Pancreas (tissue), 10 donors: ENCODE measurements at regions not wholly inside any gene's neighbourhood (a gene's known extent, or its start where the extent isn't known, plus 50 kb on each side); places are given as distances from the start of the nearest gene placed in this dataset.

Experiments used
- ATAC-seq, 4 donors: fragments of 200-7000 bp; cut with Tn5 transposase; one replicate each; pipeline versions ENCODE4 v1.8.0 to v1.9.1; 2020; ENCODE audit warnings: mild to moderate bottlenecking in 4 of 4, moderate library complexity in 4 of 4
- DNase-seq, 6 donors: peaks; one replicate each; pipeline ENCODE4 v3.0.0-alpha.2; 2020
- FAIRE-seq: peaks from 2 replicates; lab custom pipeline; 2012; peaks lifted over from hg19 to GRCh38; lab: Jason Lieb, UNC
- H3K27ac ChIP-seq, 4 donors: fragments of 200-600 bp; sonication (generic); 1 replicate in 3 of 4; 2 replicates in 1 of 4; pipeline versions ENCODE4 v1.5.0 to v1.8.0; 2020
- H3K27me3 ChIP-seq, 4 donors: fragments of 200-600 bp; one replicate each; pipeline ENCODE4 v1.8.0; 2021
- H3K36me3 ChIP-seq, 3 donors: fragments of 200-600 bp; sonication (generic) in 1 of 3; one replicate each; pipeline versions ENCODE4 v1.5.0 to v1.8.0; 2020 to 2021
- H3K4me1 ChIP-seq, 3 donors: fragments of 200-600 bp; one replicate each; pipeline ENCODE4 v1.8.0; 2021
- H3K4me3 ChIP-seq, 4 donors: fragments of 200-600 bp; sonication (generic) in 2 of 4; one replicate each; pipeline versions ENCODE4 v1.5.0 to v1.8.0; 2020 to 2021
- H3K9me3 ChIP-seq, 4 donors: fragments of 200-600 bp; one replicate each; pipeline ENCODE4 v1.8.0; 2021
- WGBS, 2 donors: extraction: QIAGEN DNeasy Blood & Tissue Kit; methylation state at CpG; one replicate each; pipeline ENCODE4 v1.1.7; 2013; 5-methylcytosine and 5-hydroxymethylcytosine counted together
- intact Hi-C, 3 donors: fragments of 100-400 bp; cut with DNase I; formaldehyde crosslinking; loops; one replicate each; pipeline versions ENCODE4 v1.11.1 to v1.14.2; 2022
- TF ChIP-seq, protein P1 (sequence below), 4 donors: fragments of 200-600 bp; sonication (generic) in 3 of 4; IDR thresholded peaks; one replicate each; pipeline versions ENCODE4 v1.5.0 to v1.8.0; 2021; ENCODE audit warnings: antibody characterized with exemption in 4 of 4
- donor health status: healthy with polysubstance abuse.
- donor health status: DM: no; HTN: no; CAD: no; lungs with moderate emphysema.
- donor health status: DM: no; HTN: no; CAD: no.
- donor health status: control.
- donor health status: control.
- donor health status: Bipolar disorder and iron deficiency.
- donor health status: DM: yes; HTN: yes; CAD: no.
- donor health status: DM: no; HTN: no; CAD: no.
- donor health status: DM: no; HTN: no; CAD: no.
- donor health status: DM: yes; HTN: yes; CAD: no.

DNA sequence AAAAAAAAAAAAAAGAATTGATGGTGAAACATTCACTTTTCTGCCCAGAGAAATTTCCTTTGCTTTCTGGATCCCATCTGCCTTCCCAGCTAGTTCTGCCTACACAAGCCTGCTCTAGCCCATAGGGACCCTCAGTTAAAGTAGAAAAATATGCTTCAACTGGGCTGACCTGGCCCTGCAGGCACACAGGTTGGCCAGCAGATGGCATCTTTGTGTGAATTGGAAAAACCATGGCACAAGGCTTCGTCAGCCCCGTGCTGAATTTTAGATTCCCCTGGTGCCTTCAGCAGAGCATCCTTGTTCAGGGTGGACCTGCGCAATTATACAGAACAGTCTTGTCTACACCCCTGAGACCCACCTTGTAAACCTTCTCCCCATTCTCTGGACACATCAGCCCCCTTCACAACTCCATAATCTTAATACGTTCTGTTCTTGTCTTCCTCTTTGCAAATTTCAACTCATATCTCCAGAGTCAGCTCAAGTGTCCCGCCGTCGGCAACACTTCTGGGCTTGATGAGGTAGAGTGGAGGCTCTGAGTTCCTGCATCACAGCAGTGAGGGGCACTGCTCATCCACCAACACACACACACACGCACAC is 114.5 kb downstream of the INSIG2 start:
- DNase-seq, result peak in 1 of 6 donors; percentile 52
- no peak overlapping the region for H3K4me3 ChIP-seq
- peak; percentile 60 to 86 (median 84) for ATAC-seq
- 29 to 32% methylated on average over 8 of the region's 8 CpGs for WGBS, 2 donors
- no peaks in the 10 kb centered on the region for H3K9me3 ChIP-seq
- H3K27me3 ChIP-seq, result no peaks in the 10 kb centered on the region
- TF ChIP-seq, protein P1, sequence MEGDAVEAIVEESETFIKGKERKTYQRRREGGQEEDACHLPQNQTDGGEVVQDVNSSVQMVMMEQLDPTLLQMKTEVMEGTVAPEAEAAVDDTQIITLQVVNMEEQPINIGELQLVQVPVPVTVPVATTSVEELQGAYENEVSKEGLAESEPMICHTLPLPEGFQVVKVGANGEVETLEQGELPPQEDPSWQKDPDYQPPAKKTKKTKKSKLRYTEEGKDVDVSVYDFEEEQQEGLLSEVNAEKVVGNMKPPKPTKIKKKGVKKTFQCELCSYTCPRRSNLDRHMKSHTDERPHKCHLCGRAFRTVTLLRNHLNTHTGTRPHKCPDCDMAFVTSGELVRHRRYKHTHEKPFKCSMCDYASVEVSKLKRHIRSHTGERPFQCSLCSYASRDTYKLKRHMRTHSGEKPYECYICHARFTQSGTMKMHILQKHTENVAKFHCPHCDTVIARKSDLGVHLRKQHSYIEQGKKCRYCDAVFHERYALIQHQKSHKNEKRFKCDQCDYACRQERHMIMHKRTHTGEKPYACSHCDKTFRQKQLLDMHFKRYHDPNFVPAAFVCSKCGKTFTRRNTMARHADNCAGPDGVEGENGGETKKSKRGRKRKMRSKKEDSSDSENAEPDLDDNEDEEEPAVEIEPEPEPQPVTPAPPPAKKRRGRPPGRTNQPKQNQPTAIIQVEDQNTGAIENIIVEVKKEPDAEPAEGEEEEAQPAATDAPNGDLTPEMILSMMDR (IDR thresholded peaks at IDR 0.05), result peak; percentile 60 to 71 (median 70)
- no peak overlapping the region for H3K27ac ChIP-seq
- intact Hi-C loops, result no loop called here
- no peaks in the 10 kb centered on the region for H3K36me3 ChIP-seq
- FAIRE-seq, result no peak
- H3K4me1 ChIP-seq, result no peaks in the 10 kb centered on the region

DNA sequence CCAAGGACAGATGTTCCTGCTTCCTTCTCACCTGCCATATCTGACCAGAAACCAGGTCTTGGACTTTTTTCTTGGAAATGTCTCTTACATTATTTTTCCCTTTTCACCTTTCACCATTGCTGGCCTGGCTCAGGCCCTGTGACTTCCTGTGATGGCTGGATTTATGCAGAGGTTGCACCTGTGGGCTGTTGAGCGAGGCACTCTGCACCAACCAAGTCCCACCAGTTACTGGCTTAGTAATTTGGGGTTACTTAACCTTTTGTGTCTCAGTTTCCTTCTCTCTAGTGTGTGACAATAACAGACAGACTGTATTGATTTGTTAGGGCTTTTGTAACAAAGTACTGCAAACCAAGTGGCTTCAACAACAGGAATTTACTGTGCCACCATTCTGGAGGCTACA is 110.0 kb downstream of the INSIG2 start:
- Histone ChIP-seq H3K27me3 (no peaks in the 10 kb centered on the region), H3K27ac (no peak overlapping the region), H3K4me3 (no peak overlapping the region), H3K36me3 (no peaks in the 10 kb centered on the region), H3K4me1 (no peaks in the 10 kb centered on the region), H3K9me3 (no peaks in the 10 kb centered on the region)
- 94 to 100% methylated on average over 1 of the region's 1 CpG for WGBS, 2 donors
- intact Hi-C loops, result loop anchor here in 2 of 3 donors (10.0 kb wide), 2 partner anchors 133 to 153 kb away; no protein-coding TSS in a partner anchor
- DNase-seq (no peak), ATAC-seq (no peak), FAIRE-seq (no peak)
- TF ChIP-seq, protein P1 (IDR thresholded peaks at IDR 0.05), result no peak

DNA sequence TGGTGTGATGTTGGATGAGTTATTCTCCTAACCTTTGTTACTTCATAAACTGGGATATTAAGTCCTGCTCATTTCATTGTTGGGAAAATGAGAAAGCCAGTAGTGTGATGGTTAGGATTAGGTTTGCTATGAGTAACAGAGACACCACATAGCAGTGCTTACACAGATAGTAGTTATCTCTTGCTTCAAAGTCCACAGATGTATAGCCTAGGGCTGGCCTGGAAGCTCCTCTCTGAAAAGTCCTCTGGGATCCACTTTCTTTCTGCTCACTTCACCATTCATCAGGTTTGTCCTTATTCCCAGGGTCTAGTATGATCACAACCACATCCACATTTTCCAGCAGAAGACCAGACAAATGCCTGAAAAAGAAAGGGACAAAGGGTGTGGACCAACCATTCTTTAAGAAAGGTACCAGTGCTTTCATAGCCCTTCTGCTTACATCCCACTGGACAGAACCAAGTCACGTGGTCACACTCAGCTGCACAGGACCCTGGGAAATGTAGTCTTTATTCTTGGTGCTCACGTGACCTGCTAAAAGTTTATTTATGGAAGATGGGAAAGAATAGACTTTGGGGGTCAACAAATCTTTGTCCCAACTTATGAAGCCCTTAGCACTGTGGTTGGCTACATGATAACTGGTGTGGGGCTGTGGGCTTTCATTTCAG is 108.9 kb downstream of the INSIG2 start:
- FAIRE-seq (no peak), ATAC-seq (peak in 1 of 4 donors; percentile 37), DNase-seq (no peak)
- TF ChIP-seq, protein P1 (IDR thresholded peaks at IDR 0.05), result no peak
- Histone ChIP-seq H3K9me3 (no peaks in the 10 kb centered on the region), H3K36me3 (no peaks in the 10 kb centered on the region), H3K4me1 (no peaks in the 10 kb centered on the region), H3K27me3 (no peaks in the 10 kb centered on the region), H3K27ac (no peak overlapping the region), H3K4me3 (no peak overlapping the region)
- intact Hi-C loops, result loop anchor here in 2 of 3 donors (10.0 kb wide), 2 partner anchors 132 to 152 kb away; no protein-coding TSS in a partner anchor
- 57 to 70% methylated on average over 2 of the region's 2 CpGs for WGBS, 2 donors

DNA sequence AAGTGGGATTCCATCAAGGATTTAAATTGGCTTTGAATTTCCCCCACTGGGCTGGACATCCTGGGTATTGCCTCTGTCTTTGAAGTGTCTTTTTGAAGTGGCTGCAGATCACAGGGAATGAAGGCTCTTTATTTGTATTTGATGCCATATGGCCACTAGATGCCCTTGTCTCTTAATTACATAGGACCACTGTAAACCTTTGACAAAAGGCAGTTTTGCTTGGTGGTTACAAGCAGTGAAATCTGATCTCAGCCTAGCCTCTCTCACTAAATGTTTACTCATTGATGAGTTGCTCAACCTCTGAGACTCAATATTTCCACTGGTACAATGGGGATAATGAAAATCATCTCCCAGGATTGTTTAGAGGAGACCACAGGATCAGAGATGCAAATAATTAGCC is 102.2 kb downstream of the INSIG2 start:
- no peak for ATAC-seq
- DNase-seq, result no peak
- Histone ChIP-seq H3K27ac (no peak overlapping the region), H3K27me3 (no peaks in the 10 kb centered on the region), H3K4me3 (no peak overlapping the region), H3K4me1 (no peaks in the 10 kb centered on the region), H3K9me3 (no peaks in the 10 kb centered on the region), H3K36me3 (no peaks in the 10 kb centered on the region)
- TF ChIP-seq, protein P1 (IDR thresholded peaks at IDR 0.05), result no peak
- intact Hi-C loops, result loop anchor here in 2 of 3 donors (10.0 kb wide), 2 partner anchors 126 to 146 kb away; no protein-coding TSS in a partner anchor
- no peak for FAIRE-seq

DNA sequence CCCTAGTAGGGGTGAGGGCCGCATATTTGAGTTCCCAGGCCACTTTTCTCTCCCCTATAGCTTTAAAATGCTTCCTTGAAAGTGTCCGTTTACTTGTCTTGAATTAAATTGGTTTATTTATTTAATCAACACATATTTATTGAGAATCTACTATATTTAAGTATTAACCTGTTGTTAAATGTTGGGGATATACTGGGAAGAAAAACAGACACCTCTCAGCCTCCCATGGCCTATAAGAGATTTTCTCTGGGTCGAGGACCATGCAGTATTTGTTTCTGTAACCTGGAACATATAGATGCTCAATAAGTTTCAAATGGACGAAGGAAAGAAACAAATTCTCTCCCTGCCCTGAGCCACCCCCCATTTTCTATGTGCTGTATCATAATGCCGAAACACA is 98.6 kb downstream of the INSIG2 start:
- 87 to 91% methylated on average over 5 of the region's 5 CpGs for WGBS, 2 donors
- Histone ChIP-seq H3K27me3 (no peaks in the 10 kb centered on the region), H3K4me3 (peak overlapping the region in 2 of 4 donors; percentile 40 to 51), H3K9me3 (no peaks in the 10 kb centered on the region), H3K27ac (peak overlapping the region in 1 of 4 donors; percentile 80), H3K4me1 (no peaks in the 10 kb centered on the region), H3K36me3 (no peaks in the 10 kb centered on the region)
- FAIRE-seq (no peak), ATAC-seq (no peak), DNase-seq (no peak)
- TF ChIP-seq, protein P1 (IDR thresholded peaks at IDR 0.05), result no peak
- intact Hi-C loops, result no loop called here
